HepG2 (cell line): ENCODE measurements at regions not wholly inside any gene's neighbourhood (a gene's known extent, or its start where the extent isn't known, plus 50 kb on each side); places are given as distances from the start of the nearest gene placed in this dataset.

Experiments
- ATAC-seq: fragments of 200-7000 bp; cut with Tn5 transposase; 3 replicates; pipeline ENCODE4 v1.9.1; 2020; ENCODE audit warnings: mild to moderate bottlenecking, moderate library complexity
- BruUV-seq: library from RNA; stranded (reverse); fragments of 400-500 nt; replicated peaks from 2 replicates; lab custom pipeline; 2021; lab: Mats Ljungman, UMichigan
- CTCF ChIA-PET: fragments of 300-600 bp; formaldehyde crosslinking; extraction: SDS; loops from one replicate; lab custom pipeline; 2021; ENCODE audit warnings: low total read pairs, inconsistent platforms, low intra/inter-chr PET ratio; lab: Yijun Ruan, JAX
- POLR2A ChIA-PET: fragments of 350-600 bp; sonication (Branson Sonifier 250); formaldehyde crosslinking; loops from one replicate; lab custom pipeline; 2020; ENCODE audit warnings: antibody characterized with exemption, inconsistent platforms; lab: Yijun Ruan, JAX
- DNase-seq: peaks from one replicate; pipeline ENCODE4 v3.0.0-alpha.2; 2015; ENCODE audit warnings: low spot score
- FAIRE-seq: peaks from 3 replicates; lab custom pipeline; 2011; peaks lifted over from hg19 to GRCh38; lab: Jason Lieb, UNC
- H2AFZ ChIP-seq: one replicate; pipeline ENCODE4 v1.6.1; 2011; ENCODE audit warnings: low read length, inconsistent platforms
- H3K27ac ChIP-seq: fragments of 300-600 bp; 3 replicates; pipeline ENCODE4 v1.8.0; 2011; ENCODE audit warnings: mixed run types, mild to moderate bottlenecking, mixed read lengths, low read length, inconsistent platforms; ENCODE audit not compliant: insufficient read depth; ENCODE audit errors: extremely low read length
- H3K27me3 ChIP-seq, 2 experiments: fragments of 200-600 bp in 1 of 2; 2 replicates in 1 of 2; 3 replicates in 1 of 2; pipeline versions ENCODE4 v1.6.0 to v1.8.0; 2011; ENCODE audit warnings: low read length in 2 of 2, mild to moderate bottlenecking in 2 of 2, moderate library complexity in 2 of 2, inconsistent platforms in 1 of 2; ENCODE audit not compliant: insufficient read depth in 2 of 2, control insufficient read depth in 1 of 2
- H3K36me3 ChIP-seq, 2 experiments: fragments of 200-600 bp in 1 of 2; replicated peaks in 1 of 2; 2 replicates in 1 of 2; 3 replicates in 1 of 2; pipeline versions ENCODE4 v1.5.1 to v1.8.0; 2011; ENCODE audit warnings: low read length in 2 of 2, inconsistent platforms in 1 of 2; ENCODE audit not compliant: insufficient read depth in 2 of 2, control insufficient read depth in 1 of 2
- H3K4me1 ChIP-seq: 2 replicates; pipeline ENCODE4 v1.5.1; 2012; ENCODE audit warnings: low read length, inconsistent platforms; ENCODE audit not compliant: insufficient read depth
- H3K4me2 ChIP-seq: 2 replicates; pipeline ENCODE4 v1.6.0; 2011; ENCODE audit warnings: low read depth, low read length, inconsistent platforms
- H3K4me3 ChIP-seq, 3 experiments: fragments of 200-600 bp in 1 of 3; sonication (generic), shearing (Covaris generic) in 1 of 3; replicated peaks in 1 of 3; 2 replicates each; pipeline ENCODE4 v1.5.1; 2011 to 2016; ENCODE audit warnings: low read length in 3 of 3, inconsistent platforms in 2 of 3, low read depth in 2 of 3, mild to moderate bottlenecking in 2 of 3, control low read depth in 1 of 3, mixed read lengths in 1 of 3; ENCODE audit not compliant: insufficient read depth in 1 of 3
- H3K79me2 ChIP-seq: one replicate; pipeline ENCODE4 v1.6.1; 2011; ENCODE audit warnings: low read length, inconsistent platforms; ENCODE audit not compliant: insufficient read depth
- H3K9ac ChIP-seq: 2 replicates; pipeline ENCODE4 v1.6.0; 2011; ENCODE audit warnings: mild to moderate bottlenecking, low read depth, low read length, inconsistent platforms; ENCODE audit not compliant: insufficient read depth
- H3K9me3 ChIP-seq: 2 replicates; pipeline ENCODE4 v1.5.1; 2012; ENCODE audit warnings: mild to moderate bottlenecking, low read length
- H4K20me1 ChIP-seq: 2 replicates; pipeline ENCODE4 v1.6.0; 2011; ENCODE audit warnings: inconsistent platforms, mild to moderate bottlenecking, low read length, moderate library complexity; ENCODE audit not compliant: insufficient read depth
- ARNT ChIP-seq: fragments of 450-650 bp; IDR thresholded peaks from 2 replicates; pipeline ENCODE4 v1.6.1; 2017
- FOSL2 ChIP-seq: sonication (generic); formaldehyde crosslinking; IDR thresholded peaks from 2 replicates; pipeline ENCODE4 v1.4.0; 2020; ENCODE audit warnings: missing genetic modification reagents
- NFAT5 ChIP-seq: sonication (generic); formaldehyde crosslinking; IDR thresholded peaks from 2 replicates; pipeline ENCODE4 v1.4.0; 2020; ENCODE audit warnings: missing genetic modification reagents
- POGK ChIP-seq: sonication (generic); formaldehyde crosslinking; conservative IDR thresholded peaks from 2 replicates; pipeline ENCODE4 v1.8.0; 2022; ENCODE audit warnings: mild to moderate bottlenecking, moderate library complexity, missing genetic modification reagents
- TBX3 ChIP-seq: fragments of 450-650 bp; IDR thresholded peaks from 2 replicates; pipeline ENCODE4 v1.6.1; 2017; ENCODE audit warnings: antibody characterized with exemption, mild to moderate bottlenecking, inconsistent platforms, borderline replicate concordance
- ZFX ChIP-seq: sonication (generic); formaldehyde crosslinking; IDR thresholded peaks from 2 replicates; pipeline ENCODE4 v1.4.0; 2020; ENCODE audit warnings: mild to moderate bottlenecking, low read depth, missing genetic modification reagents, moderate library complexity
- ZNF160 ChIP-seq: sonication (generic); formaldehyde crosslinking; IDR thresholded peaks from 2 replicates; pipeline ENCODE4 v1.8.0; 2022; ENCODE audit warnings: mild to moderate bottlenecking, inconsistent platforms, missing genetic modification reagents
- ZNF441 ChIP-seq: sonication (generic); formaldehyde crosslinking; IDR thresholded peaks from 2 replicates; pipeline ENCODE4 v1.7.0; 2021; ENCODE audit warnings: missing genetic modification reagents, borderline replicate concordance
- ZNF530 ChIP-seq: sonication (generic); formaldehyde crosslinking; IDR thresholded peaks from 2 replicates; pipeline ENCODE4 v1.5.0; 2020; ENCODE audit warnings: low read depth, mild to moderate bottlenecking, missing genetic modification reagents
- ZNF605 ChIP-seq: sonication (generic); formaldehyde crosslinking; IDR thresholded peaks from 2 replicates; pipeline ENCODE4 v1.8.0; 2022; ENCODE audit warnings: mild to moderate bottlenecking, missing genetic modification reagents
- ZNF652 ChIP-seq: IDR thresholded peaks from 2 replicates; pipeline ENCODE4 v1.6.1; 2016; ENCODE audit warnings: low read depth, borderline replicate concordance
- ZNF83 ChIP-seq: sonication (generic); formaldehyde crosslinking; IDR thresholded peaks from 2 replicates; pipeline ENCODE4 v1.4.0; 2020; ENCODE audit warnings: missing genetic modification reagents, mild to moderate bottlenecking, borderline replicate concordance
- ZSCAN20 ChIP-seq: sonication (generic); formaldehyde crosslinking; IDR thresholded peaks from 2 replicates; pipeline ENCODE4 v1.4.0; 2020; ENCODE audit warnings: missing genetic modification reagents, mild to moderate bottlenecking, borderline replicate concordance
- WGBS: methylation state at CpG from one replicate; pipeline ENCODE4 v1.1.6; 2017; ENCODE audit warnings: low lambda C conversion rate; 5-methylcytosine and 5-hydroxymethylcytosine counted together
- in situ Hi-C: cut with HindIII; loops from 2 replicates; pipeline ENCODE4 v1.10.0; 2017; ENCODE audit warnings: low pct_unique_long_range_greater_than_20kb; ENCODE audit not compliant: extremely low pct_ligation_motif_present
- intact Hi-C: fragments of 100-400 bp; cut with micrococcal nuclease; formaldehyde crosslinking; loops from one replicate; pipeline ENCODE4 v1.10.0; 2022; ENCODE audit not compliant: unreplicated experiment

DNA sequence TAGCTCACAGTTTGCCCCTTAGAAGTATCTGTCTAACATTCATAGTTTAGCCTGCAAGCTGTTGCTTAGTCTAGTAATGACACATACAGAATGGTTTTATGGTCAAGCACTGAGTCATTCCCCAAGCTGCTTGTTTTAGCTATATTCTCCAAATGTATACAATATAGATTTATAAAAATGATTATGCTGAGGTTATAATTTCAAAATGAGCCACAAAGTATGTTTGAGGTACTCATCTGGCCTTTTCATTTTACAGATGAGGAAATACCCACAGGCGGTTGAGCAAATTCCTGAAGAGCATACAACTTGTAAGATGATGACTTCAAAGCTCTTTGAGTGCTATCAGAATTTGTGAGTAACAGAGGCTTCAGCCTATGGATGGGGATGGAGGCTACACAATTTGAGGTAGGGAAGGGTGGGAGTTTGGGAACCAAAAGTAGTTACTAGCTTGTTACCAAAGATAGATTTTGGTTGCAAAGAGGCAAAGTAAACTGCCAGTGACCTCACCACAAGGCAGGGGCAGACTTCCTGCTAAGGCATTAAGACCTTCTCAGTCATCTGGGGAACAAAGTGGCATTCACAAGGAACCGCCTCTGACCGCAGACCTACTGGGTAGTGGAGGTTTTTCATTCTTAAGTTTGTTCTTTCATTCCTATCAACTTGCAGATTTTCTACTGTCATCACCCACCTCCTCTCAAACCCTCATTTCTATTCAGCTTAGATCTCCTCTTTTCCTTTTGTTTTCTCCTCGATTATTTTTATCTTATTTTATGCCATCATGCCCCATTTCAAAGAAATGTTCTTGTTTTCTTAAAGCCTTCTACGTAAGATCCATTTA is 257.2 kb upstream of the NECTIN3 start:
- TF ChIP-seq ARNT (no peak), ZNF83 (CRISPR knock-in tag) (no peak), ZFX (CRISPR knock-in tag) (no peak), TBX3 (no peak), ZSCAN20 (CRISPR knock-in tag) (no peak), ZNF160 (CRISPR knock-in tag) (no peak), ZNF441 (CRISPR knock-in tag) (no peak), ZNF652 (CRISPR knock-in tag) (no peak), FOSL2 (CRISPR knock-in tag) (no peak), POGK (CRISPR knock-in tag) (no peak), NFAT5 (CRISPR knock-in tag) (no peak), ZNF530 (CRISPR knock-in tag) (no peak), ZNF605 (no peak)
- 64% methylated on average over 5 of the region's 5 CpGs for WGBS
- no peak overlapping the region for H3K4me2 ChIP-seq
- no peak for FAIRE-seq
- intact Hi-C loops (no loop called here), in situ Hi-C loops (no loop called here)
- peaks cover 8% of the 10 kb centered on the region for H3K4me1 ChIP-seq
- H3K27me3 ChIP-seq, result no peaks in the 10 kb centered on the region
- no peaks in the 10 kb centered on the region for H3K36me3 ChIP-seq
- DNase-seq, result no peak
- no peaks in the 10 kb centered on the region for H3K79me2 ChIP-seq
- CTCF ChIA-PET, result no interaction called here
- no peak overlapping the region for H3K27ac ChIP-seq
- ATAC-seq, result no peak
- no TSS peak for BruUV-seq
- no peak overlapping the region for H3K9ac ChIP-seq
- H2AFZ ChIP-seq, result no peak overlapping the region
- POLR2A ChIA-PET, result no interaction called here
- H3K9me3 ChIP-seq, result no peaks in the 10 kb centered on the region
- H4K20me1 ChIP-seq, result no peaks in the 10 kb centered on the region
- H3K4me3 ChIP-seq, result no peak overlapping the region
